ENCODE measurements at regions not wholly inside any gene's neighbourhood (a gene's known extent, or its start where the extent isn't known, plus 50 kb on each side); places are given as distances from the start of the nearest gene placed in this dataset.

GRCh38 chr3:118478706-118479276 is 555.9 kb downstream of the IGSF11 start:
- H3K9me3 Mint-ChIP-seq (ENCODE audit: unreplicated experiment), result no peaks in the 10 kb centered on the region
- H3K36me3 Mint-ChIP-seq (ENCODE audit: low read depth, unreplicated experiment), result no peaks in the 10 kb centered on the region
- no peak overlapping the region for H3K4me3 Mint-ChIP-seq (ENCODE audit: unreplicated experiment)
- H3K27ac Mint-ChIP-seq (ENCODE audit: unreplicated experiment), result no peak overlapping the region
- H3K4me1 Mint-ChIP-seq (ENCODE audit: unreplicated experiment), result no peaks in the 10 kb centered on the region
- DNase-seq (ENCODE audit: low spot score), result no peak
- TF ChIP-seq CTCF (IDR thresholded peaks at IDR 0.05; ENCODE audit: unreplicated experiment), result no peak
- H3K27me3 Mint-ChIP-seq (ENCODE audit: unreplicated experiment), result no peaks in the 10 kb centered on the region

GRCh38 chr3:118479376-118479775 is 555.3 kb downstream of the IGSF11 start:
- no peak for TF ChIP-seq CTCF (IDR thresholded peaks at IDR 0.05; ENCODE audit: unreplicated experiment)

GRCh38 chr3:118480101-118480860 is 554.4 kb downstream of the IGSF11 start:
- TF ChIP-seq CTCF (IDR thresholded peaks at IDR 0.05; ENCODE audit: unreplicated experiment), result no peak
- no peaks in the 10 kb centered on the region for H3K9me3 Mint-ChIP-seq (ENCODE audit: unreplicated experiment)
- no peak for DNase-seq (ENCODE audit: low spot score)
- H3K27me3 Mint-ChIP-seq (ENCODE audit: unreplicated experiment), result no peaks in the 10 kb centered on the region
- no peaks in the 10 kb centered on the region for H3K36me3 Mint-ChIP-seq (ENCODE audit: low read depth, unreplicated experiment)
- no peaks in the 10 kb centered on the region for H3K4me1 Mint-ChIP-seq (ENCODE audit: unreplicated experiment)
- H3K4me3 Mint-ChIP-seq (ENCODE audit: unreplicated experiment), result no peak overlapping the region
- H3K27ac Mint-ChIP-seq (ENCODE audit: unreplicated experiment), result no peak overlapping the region

More at GRCh38 chr3:118479376-118479775, 555.3 kb downstream of the IGSF11 start:
- H3K4me3 Mint-ChIP-seq (ENCODE audit: unreplicated experiment), result no peak overlapping the region
- no peak overlapping the region for H3K27ac Mint-ChIP-seq (ENCODE audit: unreplicated experiment)
- no peaks in the 10 kb centered on the region for H3K27me3 Mint-ChIP-seq (ENCODE audit: unreplicated experiment)
- no peaks in the 10 kb centered on the region for H3K4me1 Mint-ChIP-seq (ENCODE audit: unreplicated experiment)
- H3K9me3 Mint-ChIP-seq (ENCODE audit: unreplicated experiment), result no peaks in the 10 kb centered on the region
- no peak for DNase-seq (ENCODE audit: low spot score)
- no peaks in the 10 kb centered on the region for H3K36me3 Mint-ChIP-seq (ENCODE audit: low read depth, unreplicated experiment)

- Mint-ChIP-seq H3K27me3 (ENCODE audit: unreplicated experiment) (no peaks in the 10 kb centered on the region), H3K27ac (ENCODE audit: unreplicated experiment) (no peak overlapping the region), H3K9me3 (ENCODE audit: unreplicated experiment) (no peaks in the 10 kb centered on the region), H3K4me1 (ENCODE audit: unreplicated experiment) (no peaks in the 10 kb centered on the region), H3K4me3 (ENCODE audit: unreplicated experiment) (no peak overlapping the region), H3K36me3 (ENCODE audit: low read depth, unreplicated experiment) (no peaks in the 10 kb centered on the region)
- TF ChIP-seq CTCF (IDR thresholded peaks at IDR 0.05; ENCODE audit: unreplicated experiment), result no peak
- no peak for DNase-seq (ENCODE audit: low spot score)
Observed at GRCh38 chr3:118485693-118486092, 549.0 kb downstream of the IGSF11 start.

GRCh38 chr3:118487734-118488133 is 546.9 kb downstream of the IGSF11 start:
- TF ChIP-seq CTCF (IDR thresholded peaks at IDR 0.05; ENCODE audit: unreplicated experiment), result no peak
- Mint-ChIP-seq H3K4me3 (ENCODE audit: unreplicated experiment) (no peak overlapping the region), H3K27ac (ENCODE audit: unreplicated experiment) (no peak overlapping the region), H3K4me1 (ENCODE audit: unreplicated experiment) (no peaks in the 10 kb centered on the region), H3K36me3 (ENCODE audit: low read depth, unreplicated experiment) (no peaks in the 10 kb centered on the region), H3K27me3 (ENCODE audit: unreplicated experiment) (no peaks in the 10 kb centered on the region), H3K9me3 (ENCODE audit: unreplicated experiment) (no peaks in the 10 kb centered on the region)
- no peak for DNase-seq (ENCODE audit: low spot score)
